ENCODE measurements at regions not wholly inside any gene's neighbourhood (a gene's known extent, or its start where the extent isn't known, plus 50 kb on each side); places are given as distances from the start of the nearest gene placed in this dataset.

GRCh38 chr1:56073206-56073605 lies 506.2 kb downstream of the PLPP3 start:
- no peak for DNase-seq (ENCODE audit: low spot score)

DNA sequence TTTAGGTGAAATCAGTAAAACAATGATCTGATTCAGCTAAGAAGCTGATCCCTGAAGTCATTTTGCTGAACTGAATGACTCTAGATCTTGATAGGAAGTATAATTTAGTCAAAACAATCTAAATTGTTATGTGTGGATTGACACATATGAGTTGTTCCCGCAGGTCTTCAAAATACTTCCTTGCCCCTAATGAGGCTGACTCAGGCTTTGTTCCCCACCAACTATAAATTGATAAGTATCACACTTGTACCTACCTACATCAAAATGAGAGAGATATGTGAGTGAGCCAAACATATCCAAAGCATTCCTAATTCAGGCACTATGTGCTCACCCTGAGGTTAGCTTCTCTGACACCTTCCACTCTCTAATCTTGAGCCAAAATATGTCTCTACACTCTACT lies 507.1 kb downstream of the PLPP3 start:
- DNase-seq (ENCODE audit: low spot score) = no peak

DNA sequence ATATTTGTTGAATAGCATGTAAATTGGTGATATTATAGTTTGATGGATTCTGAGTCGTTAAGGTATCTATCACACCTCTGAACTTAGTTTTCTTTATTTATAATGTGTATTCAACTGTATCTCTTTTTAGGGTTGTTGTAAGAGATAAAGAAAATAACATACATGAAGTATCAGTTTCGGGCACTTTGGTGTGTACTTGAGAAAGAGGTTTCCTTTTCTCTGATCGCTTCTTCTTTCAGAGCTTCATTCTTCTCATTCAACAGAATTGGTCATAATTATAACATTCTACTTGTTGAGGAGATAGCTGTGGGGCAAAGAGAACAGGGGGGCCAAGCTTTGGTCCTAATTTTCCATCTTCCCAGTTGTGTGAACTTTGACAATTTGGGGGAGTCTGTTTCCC lies 508.0 kb downstream of the PLPP3 start:
- no peak for DNase-seq (ENCODE audit: low spot score)

GRCh38 chr1:56070601-56071000 lies 508.8 kb downstream of the PLPP3 start:
- no peak for DNase-seq (ENCODE audit: low spot score)

DNA sequence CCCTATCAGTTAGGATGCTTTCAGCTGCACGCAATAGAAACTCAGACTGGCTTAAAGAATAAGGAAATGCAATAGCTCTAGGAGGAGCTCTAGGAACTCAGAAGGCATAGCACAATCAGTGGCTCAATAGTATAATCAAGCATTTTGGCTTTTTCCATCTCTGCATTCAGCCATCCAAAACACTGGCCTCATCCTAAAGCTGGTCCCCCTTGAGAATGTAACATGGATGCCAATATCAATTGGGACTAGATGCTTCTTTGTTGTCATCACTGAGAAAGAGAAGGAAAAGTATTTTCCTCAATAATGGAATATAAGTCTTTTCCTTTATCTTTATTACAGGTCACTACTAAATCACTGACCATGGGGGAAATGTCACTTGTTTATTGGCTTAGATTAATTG lies 509.5 kb downstream of the PLPP3 start:
- no peak for DNase-seq (ENCODE audit: low spot score)

- no peak for DNase-seq (ENCODE audit: low spot score)
These were observed 510.5 kb downstream of the PLPP3 start for GRCh38 chr1:56068908-56069307.

- no peak for DNase-seq (ENCODE audit: low spot score)
These were observed 511.2 kb downstream of the PLPP3 start for GRCh38 chr1:56068210-56068609.

- no peak for DNase-seq (ENCODE audit: low spot score)
These were observed 513.6 kb downstream of the PLPP3 start for GRCh38 chr1:56065729-56066128.

DNA sequence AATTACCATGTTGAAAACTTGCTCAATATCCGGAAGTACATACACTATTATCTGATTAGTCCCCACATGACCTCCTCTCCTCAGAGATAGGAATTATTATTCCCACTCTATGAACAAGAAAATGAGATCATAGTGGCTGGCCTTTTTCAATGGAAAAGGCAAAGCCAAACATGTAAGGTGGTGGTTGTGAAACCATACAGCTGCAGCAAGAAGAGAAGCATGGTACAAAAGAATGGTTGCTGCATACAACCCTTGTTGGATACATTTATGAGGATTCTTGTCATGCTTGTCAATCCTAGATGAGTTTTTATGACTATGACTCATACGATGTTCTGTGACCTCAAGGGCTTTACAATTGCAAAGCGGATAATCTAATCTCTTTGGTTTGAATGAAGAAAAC lies 514.7 kb downstream of the PLPP3 start:
- no peak for DNase-seq (ENCODE audit: low spot score)

DNA sequence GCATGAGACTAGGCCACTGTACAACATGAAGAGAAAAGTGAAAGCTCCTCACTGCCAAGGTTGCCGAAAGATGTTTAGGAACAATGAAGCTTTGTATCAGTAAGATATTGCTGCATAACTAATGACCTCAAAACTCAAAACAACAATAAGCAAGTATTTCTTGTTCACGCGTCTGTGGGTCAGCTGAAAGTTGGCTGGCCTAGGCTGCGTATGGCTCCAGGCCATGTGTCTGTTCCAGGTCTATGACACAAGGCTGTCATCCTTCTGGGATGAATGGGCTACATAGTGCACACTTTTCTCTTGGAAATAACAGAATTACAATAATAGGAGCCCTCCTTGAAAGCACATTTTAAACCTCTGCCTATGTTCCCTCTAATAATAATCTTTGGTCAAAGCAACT lies 515.9 kb downstream of the PLPP3 start:
- no peak for DNase-seq (ENCODE audit: low spot score)

DNA sequence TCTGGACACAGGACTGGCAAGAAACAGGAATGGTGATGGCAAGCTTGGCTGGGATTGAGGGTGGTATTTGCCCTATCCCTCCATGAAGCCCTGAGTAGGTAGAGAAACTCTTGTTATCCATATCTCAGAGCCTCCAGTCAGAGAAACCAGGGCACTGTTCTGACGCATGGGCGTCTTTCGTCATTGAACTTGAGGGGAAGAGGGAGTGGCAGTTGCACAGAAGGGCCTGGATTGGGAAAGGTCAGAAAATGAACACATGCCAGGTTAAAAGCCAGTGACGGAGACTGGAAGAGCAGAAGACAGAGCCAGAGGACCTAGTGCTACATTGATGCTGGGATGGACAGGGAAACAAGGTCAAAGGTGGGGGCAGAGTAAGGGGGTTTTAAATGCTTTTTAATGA lies 516.7 kb downstream of the PLPP3 start:
- no peak for DNase-seq (ENCODE audit: low spot score)

- DNase-seq (ENCODE audit: low spot score) = no peak
These were observed 517.5 kb downstream of the PLPP3 start for GRCh38 chr1:56061824-56062223.

- no peak for DNase-seq (ENCODE audit: low spot score)
These were observed 518.5 kb downstream of the PLPP3 start for GRCh38 chr1:56060906-56061305.

DNA sequence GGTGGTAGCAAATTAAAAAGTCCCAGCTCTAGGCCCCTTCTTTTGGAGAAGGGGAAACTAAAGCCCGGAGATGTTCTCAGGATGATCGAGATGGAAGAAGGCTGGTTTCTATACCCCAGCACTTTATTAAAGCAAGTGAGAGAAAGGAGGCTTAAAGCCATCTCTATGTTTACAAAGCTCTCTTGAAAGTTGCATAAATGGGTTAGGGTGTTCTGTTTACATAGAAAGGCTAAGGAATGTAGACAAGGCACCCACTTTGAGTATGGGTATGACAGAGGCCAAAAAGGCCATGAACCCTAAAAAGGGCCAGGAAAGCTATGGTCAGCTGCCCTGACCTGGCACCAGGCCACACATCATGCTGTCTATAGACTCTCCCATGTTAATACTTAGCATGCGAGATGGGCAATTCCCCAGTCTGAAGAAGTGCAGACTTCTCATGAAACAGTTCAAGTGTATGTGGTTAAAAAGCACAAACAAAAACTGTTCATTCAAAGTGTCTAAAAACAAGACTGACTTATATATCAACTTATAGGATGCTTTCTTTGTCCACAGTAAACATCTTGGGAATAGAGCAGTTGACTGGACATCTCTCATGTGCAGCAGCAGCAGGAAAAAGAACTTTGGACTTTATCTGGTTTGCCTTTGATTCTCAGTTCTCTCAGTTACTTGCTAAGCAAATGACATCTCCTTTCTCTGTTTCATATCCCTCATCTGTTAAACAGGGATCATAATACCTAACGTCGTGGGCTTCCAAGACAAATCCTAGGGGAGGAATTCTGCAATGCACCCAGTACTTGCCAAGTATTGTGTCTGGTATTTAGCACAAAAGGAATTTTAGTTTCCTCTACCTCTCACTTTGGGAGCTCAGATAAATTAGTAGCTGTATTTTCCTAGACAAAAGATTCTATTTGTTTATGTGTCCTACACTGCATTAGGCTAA lies 521.6 kb downstream of the PLPP3 start:
- no peak for DNase-seq (ENCODE audit: low spot score)

GRCh38 chr1:56056438-56057287 lies 522.7 kb downstream of the PLPP3 start:
- DNase-seq (ENCODE audit: low spot score) = no peak

DNA sequence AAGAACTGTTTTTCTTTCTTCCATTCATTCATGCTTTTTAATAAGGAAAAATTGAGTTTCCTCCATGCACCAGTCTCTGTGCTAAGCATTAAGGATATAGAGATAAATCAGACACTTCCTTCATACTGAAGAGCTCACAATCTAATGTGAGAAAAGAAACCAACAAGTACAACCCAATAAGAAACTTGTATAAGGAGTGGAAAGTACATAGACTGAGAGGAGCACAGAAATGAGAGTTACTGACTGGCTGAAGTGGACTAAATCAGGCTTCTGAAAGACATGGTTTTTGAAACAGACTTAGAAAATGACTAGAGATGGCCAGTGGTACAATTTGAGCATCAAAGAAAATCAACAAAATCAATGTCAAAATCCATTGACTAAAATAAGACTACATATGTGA lies 524.4 kb downstream of the PLPP3 start:
- DNase-seq (ENCODE audit: low spot score) = no peak

- no peak for DNase-seq (ENCODE audit: low spot score)
These were observed 527.3 kb downstream of the PLPP3 start for GRCh38 chr1:56052041-56052440.

DNA sequence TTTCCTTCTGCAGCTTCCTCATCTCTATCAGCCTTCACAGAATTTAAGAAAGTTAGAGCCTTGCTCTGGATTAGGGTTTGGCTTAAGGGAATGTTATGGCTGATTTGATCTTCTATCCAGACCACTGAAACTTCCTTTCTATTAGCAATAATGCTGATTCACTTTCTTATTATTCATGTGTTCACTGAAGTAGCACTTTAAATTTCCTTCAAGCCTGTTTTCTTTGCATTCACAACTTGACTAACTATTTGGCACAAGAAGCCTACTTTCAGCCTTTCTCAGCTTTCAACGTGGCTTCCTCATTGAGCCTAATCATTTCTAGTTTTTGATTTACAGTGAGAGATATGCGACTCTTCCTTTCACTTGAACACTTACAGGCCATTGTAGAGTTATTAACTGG lies 528.5 kb downstream of the PLPP3 start:
- no peak for DNase-seq (ENCODE audit: low spot score)

GRCh38 chr1:56045477-56045876 lies 533.9 kb downstream of the PLPP3 start:
- no peak for DNase-seq (ENCODE audit: low spot score)

GRCh38 chr1:56045062-56045461 lies 534.3 kb downstream of the PLPP3 start:
- no peak for DNase-seq (ENCODE audit: low spot score)

DNA sequence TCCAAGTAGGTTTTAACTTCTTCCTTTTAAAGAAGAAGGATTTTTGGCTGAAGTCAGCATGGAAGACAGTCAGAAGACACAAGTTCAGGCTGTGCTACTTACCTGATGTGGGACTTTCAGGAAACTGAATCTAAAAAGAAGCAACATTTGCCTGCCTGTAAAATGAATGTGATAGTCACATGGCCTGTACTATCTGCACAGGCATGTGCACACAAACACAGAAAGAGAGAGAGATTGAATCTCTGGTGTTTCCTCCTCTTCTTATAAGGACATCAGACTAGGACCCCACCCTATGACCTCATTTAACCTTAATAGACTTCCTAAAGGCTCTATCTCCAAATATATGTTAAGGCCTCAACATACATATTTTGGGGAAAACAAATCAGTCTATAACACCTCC lies 542.9 kb downstream of the PLPP3 start:
- DNase-seq (ENCODE audit: low spot score) = no peak

DNA sequence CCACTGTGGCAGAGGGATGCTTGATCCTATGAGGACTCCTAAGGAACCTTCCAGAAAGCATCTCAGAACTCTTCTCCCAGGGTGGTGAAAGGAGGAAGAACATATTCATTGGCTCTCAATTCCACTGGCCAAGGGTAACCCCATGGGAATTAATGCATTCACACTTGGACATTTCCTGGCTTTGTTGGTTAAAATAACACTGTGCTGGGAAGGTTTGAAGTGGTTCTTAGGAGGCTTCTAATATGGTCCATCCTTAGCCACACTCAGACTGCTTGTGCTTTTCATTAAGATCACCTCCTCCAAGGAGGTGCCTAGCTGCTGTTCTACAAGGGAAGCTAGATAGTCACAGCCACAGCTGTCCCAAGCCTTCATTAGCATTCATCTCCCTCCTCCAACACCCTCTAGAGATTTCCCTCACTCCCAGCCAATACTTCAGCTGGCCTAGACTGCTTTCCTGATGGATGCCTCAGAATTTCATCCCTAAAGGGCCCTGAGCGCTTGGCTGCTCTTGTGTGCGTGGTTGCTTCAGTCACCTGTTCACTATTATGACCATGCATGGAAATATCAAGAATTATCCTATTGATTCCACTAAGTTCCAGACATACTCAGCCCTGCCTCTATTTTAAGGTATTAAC lies 544.4 kb downstream of the PLPP3 start:
- DNase-seq (ENCODE audit: low spot score) = no peak

GRCh38 chr1:56034222-56034621 lies 545.1 kb downstream of the PLPP3 start:
- no peak for DNase-seq (ENCODE audit: low spot score)

Measured in activated CD4-positive, alpha-beta T cell treated with anti-CD3 and anti-CD28 coated beads, Interleukin-2, Interleukin-4, amounts not matched to agents 100 ng/mL and 50 ng/mL, durations not matched to agents 16 hours and 8 hours (primary cell).